ENCODE measurements at regions not wholly inside any gene's neighbourhood (a gene's known extent, or its start where the extent isn't known, plus 50 kb on each side); places are given as distances from the start of the nearest gene placed in this dataset.
"Not testable (repeated sequence)": the region's sequence is repeated elsewhere in the genome, so short reads cannot be mapped to it uniquely, and the experiment has no call there.

GRCh38 chr21:6428498-6429092 lies 4092.8 kb upstream of the TPTE start:
- DNase-seq = not testable (repeated sequence)

- not testable (repeated sequence) for DNase-seq
Measured at GRCh38 chr21:6429924-6430323, 4091.5 kb upstream of the TPTE start.

- not testable (repeated sequence) for DNase-seq
Measured at GRCh38 chr21:6433149-6433548, 4088.2 kb upstream of the TPTE start.

- not testable (repeated sequence) for DNase-seq
Measured at GRCh38 chr21:6436205-6436604, 4085.2 kb upstream of the TPTE start.

- DNase-seq = not testable (repeated sequence)
Measured at GRCh38 chr21:6436971-6437833, 4084.2 kb upstream of the TPTE start.

- DNase-seq = not testable (repeated sequence)
Measured at GRCh38 chr21:6437834-6438187, 4083.6 kb upstream of the TPTE start.

GRCh38 chr21:6439058-6439457 lies 4082.3 kb upstream of the TPTE start:
- DNase-seq = not testable (repeated sequence)

GRCh38 chr21:6454648-6455340 lies 4066.6 kb upstream of the TPTE start:
- DNase-seq = not testable (repeated sequence)

- not testable (repeated sequence) for DNase-seq
Measured at GRCh38 chr21:6456011-6456661, 4065.2 kb upstream of the TPTE start.

- not testable (repeated sequence) for DNase-seq
Measured at GRCh38 chr21:6459761-6460160, 4061.6 kb upstream of the TPTE start.

GRCh38 chr21:6461358-6461757 lies 4060.0 kb upstream of the TPTE start:
- not testable (repeated sequence) for DNase-seq

GRCh38 chr21:6464419-6464818 lies 4057.0 kb upstream of the TPTE start:
- not testable (repeated sequence) for DNase-seq

GRCh38 chr21:6466081-6466698 lies 4055.2 kb upstream of the TPTE start:
- DNase-seq = not testable (repeated sequence)

GRCh38 chr21:6466707-6467106 lies 4054.7 kb upstream of the TPTE start:
- DNase-seq = not testable (repeated sequence)

- not testable (repeated sequence) for DNase-seq
Measured at GRCh38 chr21:6467189-6467774, 4054.1 kb upstream of the TPTE start.

GRCh38 chr21:6467907-6468306 lies 4053.5 kb upstream of the TPTE start:
- DNase-seq = not testable (repeated sequence)

- DNase-seq = not testable (repeated sequence)
Measured at GRCh38 chr21:6468331-6468860, 4053.0 kb upstream of the TPTE start.

GRCh38 chr21:6474250-6474968 lies 4047.0 kb upstream of the TPTE start:
- DNase-seq = not testable (repeated sequence)

- not testable (repeated sequence) for DNase-seq
Measured at GRCh38 chr21:6481116-6481515, 4040.3 kb upstream of the TPTE start.

GRCh38 chr21:6482616-6483015 lies 4038.8 kb upstream of the TPTE start:
- DNase-seq = not testable (repeated sequence)

GRCh38 chr21:6483645-6484044 lies 4037.7 kb upstream of the TPTE start:
- DNase-seq = not testable (repeated sequence)

Measured in activated CD4-positive, alpha-beta T cell treated with anti-CD3 and anti-CD28 coated beads for 48 hours (primary cell).